ENCODE measurements at regions not wholly inside any gene's neighbourhood (a gene's known extent, or its start where the extent isn't known, plus 50 kb on each side); places are given as distances from the start of the nearest gene placed in this dataset.

DNA sequence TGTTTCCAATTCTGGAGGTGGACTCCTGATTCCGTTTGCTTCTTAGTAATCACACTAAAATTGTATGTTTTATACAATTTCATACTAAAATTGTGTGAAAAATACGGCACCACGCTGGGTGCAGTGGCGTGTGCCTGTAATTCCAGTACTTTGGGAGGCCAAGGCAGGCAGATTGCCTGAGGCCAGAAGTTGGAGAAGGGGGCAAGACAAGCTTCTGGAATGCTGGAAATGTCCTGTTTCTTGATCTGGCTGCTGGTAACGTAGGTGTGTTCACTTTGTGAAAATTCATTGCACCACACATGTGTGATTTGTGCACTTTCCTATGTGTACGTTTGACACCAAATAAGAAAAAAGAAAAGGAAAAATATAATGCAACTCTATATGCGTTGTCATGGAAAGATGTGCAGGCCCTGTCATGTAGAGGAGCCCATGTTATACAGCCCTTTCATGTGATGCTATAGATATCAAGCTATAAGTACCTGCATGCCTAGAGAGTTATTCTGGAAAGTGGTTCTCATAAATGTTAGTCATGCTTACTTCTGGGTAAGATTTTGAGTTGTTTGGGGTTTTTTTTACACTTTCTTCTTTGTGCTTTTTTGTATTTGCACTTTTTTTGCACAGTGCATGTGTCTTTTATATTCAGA lies 119.9 kb downstream of the TMEM174 start:
- no peak for DNase-seq

DNA sequence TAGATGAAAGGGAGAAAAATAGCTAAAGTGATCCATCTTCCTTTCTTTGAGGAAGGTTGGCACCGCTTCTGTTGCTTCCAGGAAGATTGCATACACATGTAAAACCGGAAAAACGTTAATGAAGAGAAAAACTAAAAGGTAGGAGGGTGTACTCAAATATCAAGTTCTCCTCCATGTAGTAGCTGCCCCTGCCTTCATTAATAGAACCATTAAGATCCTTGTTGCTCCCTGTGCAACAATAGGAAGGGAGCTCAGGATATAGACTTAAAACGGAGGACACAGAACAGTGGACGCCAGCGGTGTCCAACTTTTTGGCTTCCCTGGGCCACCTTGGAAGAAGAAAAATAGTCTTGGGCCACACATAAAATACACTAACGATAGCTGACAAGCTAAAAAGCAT lies 118.9 kb downstream of the TMEM174 start:
- no peak for DNase-seq

DNA sequence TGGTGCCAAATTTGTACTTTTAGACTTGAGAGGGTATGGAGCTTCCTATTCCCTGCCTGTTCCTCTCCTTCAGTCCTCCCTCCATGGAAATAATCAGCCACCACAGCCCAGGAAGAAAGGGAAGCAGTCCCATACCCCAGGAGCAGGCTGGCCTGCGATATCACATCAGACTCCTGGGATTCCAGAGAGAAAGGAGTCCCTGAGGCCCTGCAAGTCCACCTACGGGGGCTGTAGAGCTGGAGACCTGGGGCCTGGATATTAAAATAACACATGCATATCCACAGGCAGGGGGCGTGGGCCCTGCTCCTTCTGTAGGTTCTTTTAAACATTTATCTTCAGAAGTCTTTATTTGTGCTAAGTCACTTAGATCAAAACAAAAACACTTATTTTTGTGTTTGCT lies 117.2 kb downstream of the TMEM174 start:
- no peak for DNase-seq

DNA sequence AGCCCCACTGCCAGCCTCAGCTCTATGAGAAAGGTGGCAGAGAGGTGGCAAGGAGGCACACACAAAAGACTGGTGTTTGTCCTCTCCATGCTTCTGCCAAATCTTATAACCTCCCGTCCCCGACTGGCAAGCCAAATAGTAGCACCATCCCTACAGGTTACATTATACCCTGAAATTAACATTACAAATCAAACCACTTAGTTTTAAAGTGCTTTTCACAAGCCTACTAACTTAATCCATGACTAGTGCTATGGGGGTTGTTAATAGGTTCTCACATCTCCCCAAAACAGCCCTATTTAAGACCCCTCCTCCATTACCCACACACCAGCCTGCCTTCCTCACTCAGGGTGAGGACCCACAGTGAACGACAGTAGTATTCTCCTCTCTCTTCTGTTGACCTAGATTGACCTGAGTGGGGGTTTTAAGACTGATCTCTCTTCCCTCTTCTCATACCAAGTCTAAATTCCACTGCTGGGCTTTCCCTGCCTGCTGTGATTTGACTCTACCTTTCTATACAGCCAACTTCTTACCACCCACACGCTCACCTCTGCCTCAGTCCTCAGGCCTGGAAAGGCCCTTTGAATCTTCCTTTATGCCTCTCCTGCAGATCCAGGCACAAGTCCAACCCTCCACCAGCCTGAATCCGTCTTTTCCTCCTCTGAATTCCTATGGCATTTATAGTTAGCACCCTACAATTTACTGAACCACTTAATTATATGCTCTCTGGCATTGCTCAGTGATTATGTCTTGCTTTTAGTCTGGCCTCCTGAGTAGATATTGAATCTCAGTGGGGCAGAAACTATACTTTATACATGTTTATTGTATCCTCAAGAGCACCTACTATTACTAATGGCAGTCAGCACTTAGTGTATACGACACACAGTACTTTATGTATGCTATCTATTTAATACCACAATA lies 116.1 kb downstream of the TMEM174 start:
- no peak for DNase-seq

DNA sequence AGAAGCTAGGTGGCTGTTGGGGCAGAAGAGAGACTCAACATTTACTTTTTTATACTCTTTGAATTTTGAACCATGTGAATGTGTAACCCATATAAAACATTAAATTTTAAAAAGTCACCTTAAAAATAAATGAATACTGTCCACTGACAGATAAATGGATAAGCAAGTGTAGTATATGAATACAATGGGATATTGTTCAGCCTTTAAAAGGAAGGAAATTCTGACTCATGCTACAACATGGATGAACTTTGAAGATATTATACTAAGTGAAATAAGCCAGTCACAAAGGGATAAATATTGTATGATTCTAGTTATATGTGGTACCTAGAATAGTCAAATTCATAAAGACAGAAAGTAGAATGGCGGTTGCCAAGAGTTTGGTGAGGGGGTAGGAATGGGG lies 113.9 kb downstream of the TMEM174 start:
- DNase-seq = no peak

DNA sequence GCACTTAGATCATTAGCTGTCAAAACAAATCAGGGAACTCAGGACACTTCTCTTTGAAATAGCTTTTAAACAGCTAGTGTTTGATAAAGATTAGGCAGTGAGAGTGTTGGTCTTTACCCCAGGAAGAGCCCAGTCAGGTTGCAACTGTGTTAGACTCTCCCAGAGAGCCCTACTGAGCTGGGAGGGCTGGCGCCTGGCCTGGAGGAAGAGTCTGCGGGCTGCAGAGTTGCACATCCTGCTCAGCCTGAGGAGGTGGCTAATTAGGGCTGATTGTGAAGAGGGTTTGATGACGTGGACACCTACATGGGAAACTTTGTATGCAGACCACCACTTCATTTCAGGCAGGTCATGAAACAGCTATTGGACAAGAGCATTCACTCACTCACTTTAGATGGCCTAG lies 112.0 kb downstream of the TMEM174 start:
- no peak for DNase-seq

DNA sequence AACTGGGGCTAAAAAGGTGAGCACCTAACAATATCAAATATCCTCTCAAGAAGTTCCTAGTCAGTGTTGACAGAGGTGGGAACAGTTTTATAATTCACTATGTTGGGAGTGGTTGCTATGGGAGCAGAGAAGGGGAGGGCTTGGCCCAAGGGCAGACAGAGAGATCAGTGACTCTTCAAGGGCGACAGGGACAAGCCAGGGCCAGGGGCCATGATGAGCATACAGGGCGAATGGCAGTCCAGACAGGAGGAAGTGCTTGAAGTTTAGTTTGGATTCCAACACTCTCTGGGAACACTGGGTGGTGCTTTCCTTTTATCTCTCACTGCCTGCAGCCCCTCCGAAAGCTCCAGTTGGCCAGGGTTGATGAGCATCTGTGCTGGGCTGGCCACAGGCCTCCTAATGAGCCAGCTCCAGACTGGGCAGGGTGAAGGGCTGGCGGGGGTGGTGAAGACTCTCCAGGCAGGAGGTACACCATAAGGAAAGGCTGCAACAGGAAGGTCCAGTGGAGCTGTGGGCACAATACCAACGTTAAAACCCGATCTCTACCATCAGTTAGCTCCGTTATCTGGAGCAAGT lies 111.3 kb downstream of the TMEM174 start:
- no peak for DNase-seq

DNA sequence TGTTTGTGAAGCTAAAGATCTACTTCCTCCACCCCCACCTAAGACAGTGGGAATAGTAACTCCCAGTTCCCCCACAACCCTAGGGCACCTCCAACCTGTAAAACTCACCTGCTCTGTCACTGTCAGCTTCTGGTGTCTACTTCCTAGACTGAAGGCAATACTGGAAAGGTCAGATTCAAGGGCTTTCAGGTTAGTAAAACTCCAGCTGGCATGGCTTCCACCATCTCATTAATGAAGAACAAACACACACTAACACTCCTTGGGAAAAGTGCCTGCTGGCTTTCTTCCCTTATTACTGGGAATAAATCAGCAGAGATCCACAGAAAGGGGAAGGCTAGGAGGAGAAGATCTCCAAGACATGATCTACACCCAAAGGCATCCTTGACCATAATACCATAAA lies 109.9 kb downstream of the TMEM174 start:
- DNase-seq = no peak

DNA sequence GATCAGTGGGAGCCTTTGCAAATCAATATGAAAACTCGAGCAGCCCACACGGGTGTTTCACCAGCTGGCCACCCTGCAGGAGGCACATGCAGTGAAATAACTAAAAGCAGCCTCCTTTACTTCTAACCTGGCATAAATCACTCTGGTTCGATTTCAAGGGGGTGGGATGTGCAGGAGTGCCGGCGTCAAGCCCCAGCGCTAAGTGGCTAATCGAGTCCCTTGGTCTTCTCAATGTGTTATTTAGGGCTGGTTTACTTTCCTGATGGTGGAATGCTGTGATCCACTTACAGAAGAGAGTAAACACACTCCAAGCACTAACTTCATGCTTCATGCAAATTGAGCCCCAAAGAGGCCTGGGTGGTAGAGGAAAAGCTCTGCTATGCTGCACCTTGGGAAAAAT lies 109.4 kb downstream of the TMEM174 start:
- DNase-seq = no peak

DNA sequence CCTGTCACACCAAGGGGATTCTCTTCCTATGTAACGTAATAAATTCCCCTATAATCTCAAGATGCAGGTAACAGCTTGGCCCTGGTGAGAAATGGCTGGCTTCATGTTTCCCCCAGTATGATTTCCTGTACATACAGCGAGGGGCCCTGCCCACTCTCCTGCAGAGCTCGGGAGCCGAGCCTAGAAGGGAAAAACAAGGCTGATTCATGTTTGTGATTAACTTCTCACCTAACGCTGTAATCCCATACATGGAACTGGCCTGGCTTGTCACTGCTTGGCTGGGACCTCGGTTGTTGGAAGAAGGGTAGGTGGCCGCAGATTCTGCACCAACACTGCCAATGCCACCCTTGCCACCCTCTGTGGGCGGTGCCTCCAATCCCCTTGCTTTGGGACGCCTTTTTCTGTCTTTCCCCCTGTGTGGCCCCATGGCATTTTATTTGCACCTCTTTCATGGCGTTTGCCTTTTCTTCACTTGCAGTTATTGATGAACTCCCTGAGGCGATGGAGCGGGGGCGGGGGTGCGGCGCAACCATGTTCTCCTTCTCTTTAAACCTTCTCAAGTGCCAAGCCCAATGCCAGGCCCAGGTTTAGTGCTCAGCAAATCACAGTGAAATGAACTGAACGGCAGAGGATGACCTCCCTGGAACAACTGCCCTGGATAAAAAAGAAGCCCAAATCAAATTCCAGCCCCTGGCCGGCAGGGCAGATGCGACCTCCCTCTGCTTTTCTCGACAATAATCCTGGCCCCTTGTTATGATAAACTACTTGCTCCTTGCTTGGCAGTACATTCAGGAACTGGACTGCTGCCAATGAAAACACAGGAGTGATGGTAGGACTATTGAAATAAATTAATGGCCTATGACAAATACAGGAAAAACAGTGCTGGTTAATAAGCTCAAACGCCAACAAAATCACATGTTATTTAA lies 108.1 kb downstream of the TMEM174 start:
- DNase-seq = peak in 1 of 3 donors; percentile 78

DNA sequence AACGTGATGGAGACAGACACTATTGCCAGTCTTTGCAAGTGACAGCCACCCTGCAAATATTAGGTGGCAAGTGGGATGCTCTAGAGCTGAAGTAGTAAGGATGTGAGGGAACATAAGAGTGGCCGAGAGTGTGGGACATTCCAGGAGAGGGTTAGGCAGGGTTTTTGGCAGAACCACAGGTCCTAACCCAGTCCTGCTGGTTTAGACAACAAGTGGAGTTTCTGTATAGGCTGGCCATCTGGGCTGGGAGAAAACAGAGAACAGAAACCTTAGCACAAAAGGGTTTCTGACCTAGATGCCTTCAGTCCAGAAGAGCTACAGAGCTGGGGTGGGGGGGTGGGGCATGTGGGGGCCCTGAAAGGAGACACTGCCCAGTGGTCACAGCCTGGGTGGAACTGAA lies 107.4 kb downstream of the TMEM174 start:
- DNase-seq = no peak

DNA sequence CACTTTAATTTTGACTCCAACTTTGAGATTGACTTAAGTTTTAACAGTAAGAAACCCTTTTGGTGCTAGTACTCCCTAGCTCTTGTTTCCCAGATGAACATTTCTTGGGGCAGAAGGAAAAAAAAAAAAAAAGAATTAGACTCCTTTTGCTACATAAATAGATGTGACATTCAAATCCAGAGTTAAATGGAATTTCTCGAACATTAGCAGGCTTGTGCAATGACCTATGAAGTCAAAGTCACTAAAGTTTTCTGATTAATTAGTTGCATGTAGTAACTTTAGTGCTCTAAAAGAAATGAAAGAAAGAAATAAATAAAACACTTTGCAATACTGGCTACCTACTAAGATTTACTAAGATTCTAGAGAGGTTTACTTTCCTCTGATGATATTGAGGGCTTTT lies 106.8 kb downstream of the TMEM174 start:
- no peak for DNase-seq

DNA sequence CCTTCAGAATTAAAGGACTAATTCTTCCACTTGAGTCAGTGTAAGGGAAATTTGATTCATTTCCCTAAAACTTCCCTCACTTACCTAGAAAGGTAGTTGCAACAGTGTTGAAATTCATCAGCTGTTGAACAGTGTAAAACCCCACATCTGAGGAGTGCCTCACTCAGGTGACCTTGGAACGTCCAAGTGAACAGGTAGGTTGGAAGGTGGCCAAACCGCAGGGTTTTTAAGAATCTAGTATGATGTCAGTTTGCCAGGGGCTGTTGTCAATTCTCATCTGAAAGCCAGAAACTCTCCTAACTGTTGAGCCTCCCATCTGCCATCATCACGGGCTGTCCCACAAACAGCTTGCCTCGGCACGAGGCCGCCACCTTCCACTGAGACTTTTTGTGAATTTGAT lies 105.7 kb downstream of the TMEM174 start:
- no peak for DNase-seq

DNA sequence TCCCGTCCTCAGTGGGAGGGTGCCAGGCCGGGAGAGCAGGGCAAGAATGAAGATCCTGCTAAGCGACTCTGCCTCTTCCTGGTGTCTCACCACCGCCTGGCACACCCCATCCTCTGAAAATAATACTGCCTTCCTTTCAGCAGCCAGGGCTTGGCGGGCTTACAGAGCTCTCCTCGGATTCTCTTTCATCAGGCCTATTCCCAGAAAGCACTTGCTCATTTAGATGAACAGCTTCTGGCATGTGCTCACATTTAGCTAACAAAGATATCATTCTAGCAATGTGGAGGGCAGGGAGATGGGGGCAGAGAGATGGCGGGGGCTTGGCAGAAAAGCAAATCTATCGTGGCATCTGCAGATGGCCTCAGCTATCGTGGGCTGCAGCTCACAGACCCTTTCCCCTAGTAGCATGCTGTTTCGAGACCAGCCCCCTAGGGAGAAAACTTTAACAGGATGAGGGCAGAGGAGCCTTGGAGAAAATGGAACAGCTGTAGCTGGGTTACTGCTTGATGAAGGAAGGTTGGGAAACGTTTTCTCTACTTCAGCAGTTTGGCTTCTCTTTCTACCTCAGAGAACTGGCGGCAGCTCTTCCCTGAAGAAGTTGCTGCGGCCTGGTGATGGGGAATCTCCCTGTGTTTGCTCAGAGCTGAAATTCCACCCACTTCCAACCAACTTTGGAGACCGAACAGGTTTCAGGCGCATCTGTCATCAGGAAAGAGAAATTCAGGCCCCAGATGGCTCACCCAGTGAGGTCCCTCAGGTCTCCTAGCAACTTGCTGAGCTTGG lies 102.1 kb downstream of the TMEM174 start:
- peak in 2 of 3 donors; percentile 46 to 58 for DNase-seq

DNA sequence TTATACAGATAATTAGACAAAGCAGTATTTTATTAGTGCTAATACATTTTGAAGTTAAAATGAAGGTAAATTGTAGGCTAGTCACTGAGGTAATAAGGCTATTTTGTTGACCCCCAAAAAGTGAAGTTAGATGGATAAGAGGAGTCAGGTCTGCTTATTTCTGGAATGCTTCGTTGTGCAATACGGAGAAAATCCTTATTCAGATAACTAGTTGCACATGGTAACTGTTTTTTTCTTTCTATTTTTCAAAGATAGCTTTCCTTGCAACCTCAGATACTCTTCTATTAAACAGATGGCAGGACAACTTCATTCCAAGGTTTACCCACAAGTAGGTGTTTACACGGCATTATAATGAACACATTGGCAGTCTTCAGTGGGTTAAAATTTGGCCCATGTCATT lies 101.1 kb downstream of the TMEM174 start:
- DNase-seq = no peak

DNA sequence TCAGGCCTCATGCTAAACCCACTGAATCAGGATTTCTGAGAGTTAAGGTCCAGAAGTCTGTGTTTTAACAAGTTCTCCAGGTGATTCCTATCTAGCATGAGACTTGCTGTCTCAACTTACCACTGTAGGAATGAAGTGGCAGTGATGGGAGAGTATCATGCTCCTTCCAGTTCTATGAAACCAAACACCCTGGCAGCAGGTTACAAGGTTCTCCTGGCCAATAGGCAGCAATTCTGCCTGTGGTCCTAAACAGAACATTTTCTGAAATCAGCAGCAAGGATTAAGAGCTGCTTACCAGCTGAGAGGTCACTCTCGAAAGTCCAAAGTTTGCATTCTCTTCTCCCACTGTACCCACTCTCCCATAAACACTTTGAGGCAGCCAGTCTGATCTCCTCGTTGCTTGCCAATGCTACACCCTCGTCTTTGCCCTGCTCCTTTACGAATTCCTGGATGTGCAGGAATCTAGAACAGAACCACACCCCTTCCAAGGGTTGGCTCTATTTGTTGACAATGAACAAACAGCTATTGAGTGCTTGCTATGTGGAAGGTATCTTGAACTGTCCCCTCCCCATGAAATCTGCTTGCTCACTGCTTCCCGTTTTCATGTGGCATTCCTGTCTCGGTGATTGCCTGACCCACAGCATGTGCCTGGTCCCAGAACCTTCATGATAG lies 100.5 kb downstream of the TMEM174 start:
- DNase-seq = no peak

DNA sequence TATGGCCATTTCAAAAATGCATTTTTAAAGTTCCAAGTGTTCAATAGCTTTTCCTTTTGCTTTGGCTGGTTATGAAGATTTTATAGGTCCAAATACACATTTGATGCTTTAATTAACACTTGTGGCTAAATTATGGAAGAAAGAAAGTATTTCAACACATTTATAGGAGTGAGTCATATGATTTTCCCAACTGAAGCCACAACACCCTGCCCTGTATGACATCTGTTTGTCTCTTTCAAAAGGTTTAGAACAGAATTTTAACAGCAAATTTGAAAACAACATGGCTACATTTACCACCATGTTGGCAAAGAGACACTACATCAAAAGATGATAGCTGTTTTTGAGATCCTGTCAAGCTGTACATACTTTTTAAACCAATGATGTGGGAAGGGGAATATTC lies 99.4 kb downstream of the TMEM174 start:
- no peak for DNase-seq

DNA sequence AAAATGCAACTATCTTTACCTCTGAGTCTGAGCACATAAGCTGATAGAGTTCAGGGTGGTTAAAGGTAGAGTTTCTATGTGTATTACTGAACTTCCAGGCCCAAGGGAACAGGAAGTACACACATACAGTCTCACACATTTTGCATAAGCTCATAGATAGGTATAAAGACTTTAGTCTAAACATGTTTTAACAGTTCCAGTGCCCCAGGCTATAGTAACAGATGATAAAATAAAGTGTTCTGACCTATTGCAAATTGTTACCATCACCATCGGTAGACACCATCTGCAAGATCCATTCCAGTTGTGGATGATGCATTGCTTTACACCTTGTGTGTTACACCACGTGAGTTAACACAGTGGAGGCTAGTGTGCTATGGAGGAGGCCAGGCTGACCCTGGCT lies 95.8 kb downstream of the TMEM174 start:
- DNase-seq = no peak

DNA sequence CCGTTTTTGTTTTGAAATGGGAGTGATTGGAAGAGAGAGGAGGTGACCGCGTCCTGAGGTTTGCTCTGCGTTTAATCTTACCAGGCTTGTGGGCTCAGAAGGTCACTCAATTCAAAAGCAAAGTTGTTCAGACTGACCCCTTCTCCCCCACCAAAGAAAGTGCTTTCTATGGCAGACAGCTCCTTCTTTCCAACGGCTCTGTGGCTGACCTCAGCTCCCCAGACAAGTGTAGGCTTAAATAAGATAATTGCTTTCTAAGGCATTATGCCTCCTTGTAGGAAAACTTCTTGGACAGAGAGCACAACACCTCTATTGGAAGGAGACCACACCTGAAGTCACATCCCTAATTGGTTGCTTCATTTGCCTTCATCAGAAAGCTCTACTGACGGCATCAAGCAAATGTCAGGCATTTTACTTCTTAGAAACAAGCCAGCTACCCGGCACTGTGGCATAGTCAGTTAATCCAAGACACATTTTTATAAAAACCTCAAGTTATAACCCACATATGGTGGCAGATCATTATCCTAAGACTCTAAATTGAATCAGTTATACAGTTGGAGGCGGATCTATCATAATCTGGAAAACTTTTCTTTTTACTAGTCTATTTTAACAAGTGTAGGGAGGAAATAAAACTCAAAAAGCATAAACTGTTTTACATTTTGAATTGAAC lies 94.9 kb downstream of the TMEM174 start:
- no peak for DNase-seq
